GM23248 (cell line): ENCODE measurements at regions not wholly inside any gene's neighbourhood (a gene's known extent, or its start where the extent isn't known, plus 50 kb on each side); places are given as distances from the start of the nearest gene placed in this dataset.

Experiments used
- EZH2 ChIP-seq: fragments of 200-600 bp; sonication (generic); IDR thresholded peaks from 2 replicates; pipeline ENCODE4 v1.6.1; 2018; ENCODE audit warnings: antibody characterized with exemption, mild to moderate bottlenecking; ENCODE audit not compliant: insufficient read depth, poor library complexity, severe bottlenecking
- EZH2phosphoT487 ChIP-seq: fragments of 200-600 bp; sonication (generic); IDR thresholded peaks from 2 replicates; pipeline ENCODE4 v1.6.1; 2018; ENCODE audit warnings: antibody characterized with exemption, moderate library complexity, mild to moderate bottlenecking, low read depth; ENCODE audit not compliant: insufficient read depth

DNA sequence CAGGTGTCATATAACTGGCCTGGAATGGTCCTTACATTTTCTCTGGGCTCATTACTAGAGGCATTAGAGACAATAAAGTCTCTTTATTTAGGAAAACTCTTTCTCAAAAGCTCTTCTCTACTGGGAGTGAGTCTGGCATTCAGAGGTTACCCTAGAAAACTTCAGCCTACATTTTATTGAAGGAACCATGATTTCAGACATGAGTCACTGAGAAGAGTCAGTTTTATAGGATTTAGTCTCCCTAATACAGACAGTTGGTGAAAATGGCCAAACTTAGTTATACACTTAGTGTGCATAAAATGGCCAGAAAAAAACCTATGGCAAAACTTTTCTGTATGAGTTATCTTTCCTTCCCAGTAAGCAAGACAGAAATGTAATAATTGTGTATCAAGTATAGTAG, 689.4 kb downstream of the ZEB2 start:
- TF ChIP-seq EZH2 (no peak), EZH2phosphoT487 (no peak)
